Putamen (tissue), 1 donor: ENCODE measurements at regions not wholly inside any gene's neighbourhood (a gene's known extent, or its start where the extent isn't known, plus 50 kb on each side); places are given as distances from the start of the nearest gene placed in this dataset.

Experiments
- DNase-seq: peaks from one replicate; pipeline ENCODE4 v3.0.0-alpha.2; 2016; ENCODE audit warnings: low spot score

- no peak for DNase-seq
Observed at GRCh38 chr3:117557464-117558090, 848.0 kb downstream of the TUSC7 start.

- DNase-seq, result no peak
Observed at GRCh38 chr3:117558681-117559080, 849.1 kb downstream of the TUSC7 start.

- no peak for DNase-seq
Observed at GRCh38 chr3:117562000-117562399, 852.4 kb downstream of the TUSC7 start.

- DNase-seq, result no peak
Observed at GRCh38 chr3:117563063-117563462, 853.5 kb downstream of the TUSC7 start.

GRCh38 chr3:117565777-117566176 is 856.2 kb downstream of the TUSC7 start:
- no peak for DNase-seq

- DNase-seq, result no peak
Observed at GRCh38 chr3:117566926-117567325, 857.3 kb downstream of the TUSC7 start.

- no peak for DNase-seq
Observed at GRCh38 chr3:117567382-117567781, 857.8 kb downstream of the TUSC7 start.

- DNase-seq, result no peak
Observed at GRCh38 chr3:117567906-117568305, 858.3 kb downstream of the TUSC7 start.

GRCh38 chr3:117572786-117573185 is 863.2 kb downstream of the TUSC7 start:
- DNase-seq, result peak; percentile 42

GRCh38 chr3:117580806-117581205 is 871.2 kb downstream of the TUSC7 start:
- DNase-seq, result no peak

GRCh38 chr3:117586161-117586560 is 876.6 kb downstream of the TUSC7 start:
- DNase-seq, result no peak

GRCh38 chr3:117587416-117587815 is 877.8 kb downstream of the TUSC7 start:
- no peak for DNase-seq

GRCh38 chr3:117589454-117589853 is 879.9 kb downstream of the TUSC7 start:
- DNase-seq, result peak; percentile 33

- DNase-seq, result no peak
Observed at GRCh38 chr3:117595615-117596014, 886.0 kb downstream of the TUSC7 start.

GRCh38 chr3:117596503-117596902 is 886.9 kb downstream of the TUSC7 start:
- DNase-seq, result no peak

GRCh38 chr3:117597865-117598264 is 888.3 kb downstream of the TUSC7 start:
- DNase-seq, result no peak

- DNase-seq, result no peak
Observed at GRCh38 chr3:117600112-117600511, 890.5 kb downstream of the TUSC7 start.

- no peak for DNase-seq
Observed at GRCh38 chr3:117600666-117601065, 891.1 kb downstream of the TUSC7 start.

GRCh38 chr3:117602058-117602644 is 892.6 kb downstream of the TUSC7 start:
- DNase-seq, result peak; percentile 41

GRCh38 chr3:117603097-117603496 is 893.5 kb downstream of the TUSC7 start:
- no peak for DNase-seq

GRCh38 chr3:117606866-117607265 is 897.3 kb downstream of the TUSC7 start:
- DNase-seq, result no peak

- DNase-seq, result no peak
Observed at GRCh38 chr3:117609330-117609729, 899.8 kb downstream of the TUSC7 start.

- no peak for DNase-seq
Observed at GRCh38 chr3:117610156-117610555, 900.6 kb downstream of the TUSC7 start.

- DNase-seq, result no peak
Observed at GRCh38 chr3:117611211-117611610, 901.6 kb downstream of the TUSC7 start.
